Fibroblast of upper back skin (primary cell): ENCODE measurements at regions not wholly inside any gene's neighbourhood (a gene's known extent, or its start where the extent isn't known, plus 50 kb on each side); places are given as distances from the start of the nearest gene placed in this dataset.
A peak's percentile ranks its signal among the peaks of the same experiment; 100 is the strongest.
"Not testable (repeated sequence)": the region's sequence is repeated elsewhere in the genome, so short reads cannot be mapped to it uniquely, and the experiment has no call there.

Source experiments
- DNase-seq: peaks from one replicate; pipeline ENCODE4 v3.0.0-alpha.2; 2013

GRCh38 chr14:56351861-56352260 lies 227.7 kb upstream of the TMEM260 start:
- peak; percentile 91 for DNase-seq

- no peak for DNase-seq
Measured at GRCh38 chr14:56352999-56353398, 226.6 kb upstream of the TMEM260 start.

- DNase-seq = no peak
Measured at GRCh38 chr14:56357428-56357827, 222.2 kb upstream of the TMEM260 start.

GRCh38 chr14:56358275-56358674 lies 221.3 kb upstream of the TMEM260 start:
- no peak for DNase-seq

- DNase-seq = peak; percentile 49
Measured at GRCh38 chr14:56358851-56359614, 220.6 kb upstream of the TMEM260 start.

GRCh38 chr14:56365663-56366062 lies 213.9 kb upstream of the TMEM260 start:
- not testable (repeated sequence) for DNase-seq

- DNase-seq = no peak
Measured at GRCh38 chr14:56367416-56367815, 212.2 kb upstream of the TMEM260 start.

GRCh38 chr14:56371737-56372136 lies 207.9 kb upstream of the TMEM260 start:
- no peak for DNase-seq

- no peak for DNase-seq
Measured at GRCh38 chr14:56374421-56374820, 205.2 kb upstream of the TMEM260 start.

GRCh38 chr14:56378046-56378445 lies 201.6 kb upstream of the TMEM260 start:
- no peak for DNase-seq

GRCh38 chr14:56378475-56378877 lies 201.1 kb upstream of the TMEM260 start:
- peak; percentile 54 for DNase-seq

- peak; percentile 48 for DNase-seq
Measured at GRCh38 chr14:56379956-56380355, 199.6 kb upstream of the TMEM260 start.

GRCh38 chr14:56386024-56386423 lies 193.6 kb upstream of the TMEM260 start:
- DNase-seq = no peak

GRCh38 chr14:56390859-56391258 lies 188.7 kb upstream of the TMEM260 start:
- DNase-seq = no peak

GRCh38 chr14:56394826-56395530 lies 184.6 kb upstream of the TMEM260 start:
- no peak for DNase-seq

- no peak for DNase-seq
Measured at GRCh38 chr14:56400109-56400825, 179.3 kb upstream of the TMEM260 start.

- peak; percentile 2 for DNase-seq
Measured at GRCh38 chr14:56412468-56413434, 166.8 kb upstream of the TMEM260 start.

- no peak for DNase-seq
Measured at GRCh38 chr14:56413721-56414120, 165.9 kb upstream of the TMEM260 start.

GRCh38 chr14:56414236-56414635 lies 165.4 kb upstream of the TMEM260 start:
- DNase-seq = no peak

GRCh38 chr14:56416213-56416612 lies 163.4 kb upstream of the TMEM260 start:
- DNase-seq = no peak

GRCh38 chr14:56417173-56417572 lies 162.4 kb upstream of the TMEM260 start:
- DNase-seq = no peak

- DNase-seq = no peak
Measured at GRCh38 chr14:56419750-56420149, 159.8 kb upstream of the TMEM260 start.

GRCh38 chr14:56422221-56422620 lies 157.4 kb upstream of the TMEM260 start:
- DNase-seq = no peak
